HG02588 (cell line): ENCODE measurements at regions not wholly inside any gene's neighbourhood (a gene's known extent, or its start where the extent isn't known, plus 50 kb on each side); places are given as distances from the start of the nearest gene placed in this dataset.

Source experiments
- ATAC-seq: cut with Tn5 transposase; IDR thresholded peaks from one replicate; pipeline ENCODE4 v1.9.1; 2021; ENCODE audit warnings: mild to moderate bottlenecking, moderate library complexity; ENCODE audit not compliant: unreplicated experiment

GRCh38 chr10:106216085-106216484 is 948.4 kb downstream of the SORCS1 start:
- ATAC-seq = no peak

- no peak for ATAC-seq
These were observed 950.3 kb downstream of the SORCS1 start for GRCh38 chr10:106214243-106214642.

- no peak for ATAC-seq
These were observed 951.0 kb downstream of the SORCS1 start for GRCh38 chr10:106213493-106213892.

GRCh38 chr10:106198275-106198674 is 966.2 kb downstream of the SORCS1 start:
- ATAC-seq = no peak

- ATAC-seq = peak; percentile 53
These were observed 975.2 kb downstream of the SORCS1 start for GRCh38 chr10:106189292-106189691.

GRCh38 chr10:106185951-106186350 is 978.6 kb downstream of the SORCS1 start:
- no peak for ATAC-seq

GRCh38 chr10:106183041-106183440 is 981.5 kb downstream of the SORCS1 start:
- no peak for ATAC-seq

GRCh38 chr10:106182542-106182941 is 982.0 kb downstream of the SORCS1 start:
- ATAC-seq = no peak

GRCh38 chr10:106181501-106181900 is 983.0 kb downstream of the SORCS1 start:
- ATAC-seq = no peak

- no peak for ATAC-seq
These were observed 985.1 kb downstream of the SORCS1 start for GRCh38 chr10:106179430-106179829.

GRCh38 chr10:106175760-106176377 is 988.6 kb downstream of the SORCS1 start:
- no peak for ATAC-seq

GRCh38 chr10:106173838-106174237 is 990.7 kb downstream of the SORCS1 start:
- ATAC-seq = no peak

GRCh38 chr10:106169241-106169640 is 995.3 kb downstream of the SORCS1 start:
- no peak for ATAC-seq

GRCh38 chr10:106167946-106168345 is 996.6 kb downstream of the SORCS1 start:
- no peak for ATAC-seq

GRCh38 chr10:106158241-106158640 is 1006.3 kb downstream of the SORCS1 start:
- ATAC-seq = no peak

- no peak for ATAC-seq
These were observed 1017.5 kb downstream of the SORCS1 start for GRCh38 chr10:106147021-106147420.

- ATAC-seq = no peak
These were observed 1024.6 kb downstream of the SORCS1 start for GRCh38 chr10:106139915-106140314.

GRCh38 chr10:106136175-106136574 is 1028.3 kb downstream of the SORCS1 start:
- ATAC-seq = no peak

- no peak for ATAC-seq
These were observed 1030.0 kb downstream of the SORCS1 start for GRCh38 chr10:106134326-106135000.

- ATAC-seq = no peak
These were observed 1031.1 kb downstream of the SORCS1 start for GRCh38 chr10:106133451-106133850.

- no peak for ATAC-seq
These were observed 1031.5 kb downstream of the SORCS1 start for GRCh38 chr10:106132956-106133355.

GRCh38 chr10:106114656-106115186 is 1049.8 kb downstream of the SORCS1 start:
- no peak for ATAC-seq
